ENCODE measurements at regions not wholly inside any gene's neighbourhood (a gene's known extent, or its start where the extent isn't known, plus 50 kb on each side); places are given as distances from the start of the nearest gene placed in this dataset.

DNA sequence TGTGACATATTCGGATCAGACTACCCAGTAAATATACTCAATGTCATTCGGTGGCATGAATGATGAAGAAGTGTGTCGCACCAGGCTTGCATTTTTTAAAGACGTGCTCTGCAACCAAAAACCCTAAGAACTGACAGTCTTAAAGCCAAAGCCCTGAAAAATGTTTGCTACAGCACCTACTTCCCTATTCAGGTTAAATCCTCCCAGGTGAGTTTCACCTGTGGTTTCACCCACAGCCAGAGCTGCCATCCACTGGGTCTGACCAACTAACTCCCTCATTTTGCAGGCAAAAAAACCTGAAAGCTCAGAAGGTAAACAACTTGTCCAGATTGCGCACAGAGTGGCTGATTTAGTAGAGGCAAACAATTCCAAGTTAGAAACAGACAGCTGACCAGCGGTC, 222.3 kb upstream of the MGAT5 start (continued):
- TF ChIP-seq, protein P1, sequence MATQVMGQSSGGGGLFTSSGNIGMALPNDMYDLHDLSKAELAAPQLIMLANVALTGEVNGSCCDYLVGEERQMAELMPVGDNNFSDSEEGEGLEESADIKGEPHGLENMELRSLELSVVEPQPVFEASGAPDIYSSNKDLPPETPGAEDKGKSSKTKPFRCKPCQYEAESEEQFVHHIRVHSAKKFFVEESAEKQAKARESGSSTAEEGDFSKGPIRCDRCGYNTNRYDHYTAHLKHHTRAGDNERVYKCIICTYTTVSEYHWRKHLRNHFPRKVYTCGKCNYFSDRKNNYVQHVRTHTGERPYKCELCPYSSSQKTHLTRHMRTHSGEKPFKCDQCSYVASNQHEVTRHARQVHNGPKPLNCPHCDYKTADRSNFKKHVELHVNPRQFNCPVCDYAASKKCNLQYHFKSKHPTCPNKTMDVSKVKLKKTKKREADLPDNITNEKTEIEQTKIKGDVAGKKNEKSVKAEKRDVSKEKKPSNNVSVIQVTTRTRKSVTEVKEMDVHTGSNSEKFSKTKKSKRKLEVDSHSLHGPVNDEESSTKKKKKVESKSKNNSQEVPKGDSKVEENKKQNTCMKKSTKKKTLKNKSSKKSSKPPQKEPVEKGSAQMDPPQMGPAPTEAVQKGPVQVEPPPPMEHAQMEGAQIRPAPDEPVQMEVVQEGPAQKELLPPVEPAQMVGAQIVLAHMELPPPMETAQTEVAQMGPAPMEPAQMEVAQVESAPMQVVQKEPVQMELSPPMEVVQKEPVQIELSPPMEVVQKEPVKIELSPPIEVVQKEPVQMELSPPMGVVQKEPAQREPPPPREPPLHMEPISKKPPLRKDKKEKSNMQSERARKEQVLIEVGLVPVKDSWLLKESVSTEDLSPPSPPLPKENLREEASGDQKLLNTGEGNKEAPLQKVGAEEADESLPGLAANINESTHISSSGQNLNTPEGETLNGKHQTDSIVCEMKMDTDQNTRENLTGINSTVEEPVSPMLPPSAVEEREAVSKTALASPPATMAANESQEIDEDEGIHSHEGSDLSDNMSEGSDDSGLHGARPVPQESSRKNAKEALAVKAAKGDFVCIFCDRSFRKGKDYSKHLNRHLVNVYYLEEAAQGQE (IDR thresholded peaks at IDR 0.05; ENCODE audit: unreplicated experiment), result no peak
- TF ChIP-seq EZH2 (IDR thresholded peaks at IDR 0.05; ENCODE audit: low read depth, unreplicated experiment) (no peak), ZNF114 (CRISPR knock-in tag; IDR thresholded peaks at IDR 0.05) (no peak), ZNF331 (CRISPR knock-in tag; IDR thresholded peaks at IDR 0.05; ENCODE audit: low read depth) (no peak)

DNA sequence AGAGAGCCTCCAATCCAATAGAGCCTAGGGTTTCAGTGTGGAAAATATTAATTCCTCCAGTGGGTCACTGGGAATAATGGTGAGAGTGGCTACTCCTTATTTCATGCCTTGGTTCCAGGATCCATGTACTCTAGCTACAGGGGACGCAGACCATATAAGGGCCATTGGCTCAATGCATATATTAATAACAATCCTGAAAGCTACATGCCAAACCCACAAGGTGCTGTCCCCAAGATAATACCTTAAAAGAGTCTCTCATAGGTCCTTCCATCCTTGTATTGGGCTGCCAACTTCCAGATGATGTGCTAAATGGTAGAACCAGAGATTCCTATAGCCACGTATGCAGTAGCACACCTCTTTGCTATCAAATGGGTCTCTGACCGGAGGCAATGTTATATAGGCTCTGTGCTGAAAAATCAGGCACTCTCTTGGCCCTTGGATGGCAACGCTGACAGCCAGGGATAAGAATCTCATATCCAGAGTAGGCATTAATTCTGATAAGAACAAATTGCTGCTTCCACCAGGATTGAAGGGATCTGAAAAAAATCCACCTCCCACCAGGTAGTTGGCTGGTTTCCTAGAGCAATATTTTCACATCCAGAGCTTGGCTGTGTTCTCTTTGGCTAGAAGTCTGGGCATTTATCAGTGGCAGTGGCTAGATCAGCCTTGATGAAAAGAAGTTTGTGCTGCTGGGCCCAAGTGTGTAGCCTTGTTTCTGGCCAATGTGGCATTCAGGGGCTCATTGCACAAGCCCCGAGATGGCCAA, 218.1 kb upstream of the MGAT5 start:
- H4K20me1 ChIP-seq (replicated peaks; ENCODE audit: insufficient read depth), result no peaks in the 10 kb centered on the region
- no peak overlapping the region for H3K4me2 ChIP-seq
- no peaks in the 10 kb centered on the region for H3K36me3 ChIP-seq (ENCODE audit: insufficient read depth)
- ATAC-seq (no peak), DNase-seq (ENCODE audit: low spot score) (no peak)
- H3K27ac ChIP-seq (ENCODE audit: low read depth), result no peak overlapping the region
- H3K27me3 ChIP-seq (ENCODE audit: insufficient read depth), result no peaks in the 10 kb centered on the region
- no peak overlapping the region for H2AFZ ChIP-seq
- Mint-ChIP-seq H3K27ac (no peak overlapping the region), H3K4me3 (no peak overlapping the region), H3K9me3 (peaks cover 26% of the 10 kb centered on the region), H3K27me3 (ENCODE audit: insufficient read depth, low read depth, poor library complexity) (peaks cover 7% of the 10 kb centered on the region), H3K36me3 (ENCODE audit: low read depth) (peaks cover 18% of the 10 kb centered on the region), H3K4me1 (no peaks in the 10 kb centered on the region; the same call in 2 of the 3 replicates)
- no peaks in the 10 kb centered on the region for H3K4me1 ChIP-seq (ENCODE audit: insufficient read depth)
- no peaks in the 10 kb centered on the region for H3K79me2 ChIP-seq (replicated peaks; ENCODE audit: insufficient read depth)
- no peaks in the 10 kb centered on the region for H3F3A ChIP-seq (replicated peaks; ENCODE audit: low read depth)
- no peak overlapping the region for H3K4me3 ChIP-seq
- peaks cover 17% of the 10 kb centered on the region; the same call in 1 of the 2 replicates for H3K9me2 ChIP-seq (ENCODE audit: insufficient read depth)
- TF ChIP-seq, protein P2, sequence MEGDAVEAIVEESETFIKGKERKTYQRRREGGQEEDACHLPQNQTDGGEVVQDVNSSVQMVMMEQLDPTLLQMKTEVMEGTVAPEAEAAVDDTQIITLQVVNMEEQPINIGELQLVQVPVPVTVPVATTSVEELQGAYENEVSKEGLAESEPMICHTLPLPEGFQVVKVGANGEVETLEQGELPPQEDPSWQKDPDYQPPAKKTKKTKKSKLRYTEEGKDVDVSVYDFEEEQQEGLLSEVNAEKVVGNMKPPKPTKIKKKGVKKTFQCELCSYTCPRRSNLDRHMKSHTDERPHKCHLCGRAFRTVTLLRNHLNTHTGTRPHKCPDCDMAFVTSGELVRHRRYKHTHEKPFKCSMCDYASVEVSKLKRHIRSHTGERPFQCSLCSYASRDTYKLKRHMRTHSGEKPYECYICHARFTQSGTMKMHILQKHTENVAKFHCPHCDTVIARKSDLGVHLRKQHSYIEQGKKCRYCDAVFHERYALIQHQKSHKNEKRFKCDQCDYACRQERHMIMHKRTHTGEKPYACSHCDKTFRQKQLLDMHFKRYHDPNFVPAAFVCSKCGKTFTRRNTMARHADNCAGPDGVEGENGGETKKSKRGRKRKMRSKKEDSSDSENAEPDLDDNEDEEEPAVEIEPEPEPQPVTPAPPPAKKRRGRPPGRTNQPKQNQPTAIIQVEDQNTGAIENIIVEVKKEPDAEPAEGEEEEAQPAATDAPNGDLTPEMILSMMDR (conservative IDR thresholded peaks at IDR 0.05; ENCODE audit: low read depth in 2 of 2), result no peak
- TF ChIP-seq EZH2 (IDR thresholded peaks at IDR 0.05; ENCODE audit: low read depth, unreplicated experiment) (no peak), EZH2phosphoT487 (IDR thresholded peaks at IDR 0.05; ENCODE audit: unreplicated experiment) (no peak), JUNB (IDR thresholded peaks at IDR 0.05; ENCODE audit: unreplicated experiment) (no peak), NANOG (IDR thresholded peaks at IDR 0.05; ENCODE audit: borderline replicate concordance) (no peak)
- TF ChIP-seq, protein P1 (IDR thresholded peaks at IDR 0.05; ENCODE audit: unreplicated experiment), result no peak

Measured in GM23338 (cell line).